Uterus (tissue), 3 donors: ENCODE measurements at regions not wholly inside any gene's neighbourhood (a gene's known extent, or its start where the extent isn't known, plus 50 kb on each side); places are given as distances from the start of the nearest gene placed in this dataset.

ENCODE experiments used
- DNase-seq, 2 donors: peaks; one replicate each; pipeline ENCODE4 v3.0.0-alpha.2; 2019 to 2020
- H3K27ac ChIP-seq, 2 donors: fragments of 200-600 bp; sonication (generic); 1 replicate in 1 of 2; 2 replicates in 1 of 2; pipeline ENCODE4 v1.5.1; 2016 to 2018
- H3K27me3 ChIP-seq, 2 donors: fragments of 200-600 bp; sonication (generic); one replicate each; pipeline ENCODE4 v1.5.1; 2018 to 2019; ENCODE audit warnings: control low read depth in 1 of 2
- H3K36me3 ChIP-seq, 2 donors: fragments of 200-600 bp; sonication (generic); one replicate each; pipeline ENCODE4 v1.5.1; 2019; ENCODE audit warnings: control low read depth in 1 of 2
- H3K4me1 ChIP-seq, 2 donors: fragments of 200-600 bp; sonication (generic); one replicate each; pipeline ENCODE4 v1.5.1; 2018 to 2019; ENCODE audit warnings: control low read depth in 1 of 2
- H3K4me3 ChIP-seq, 2 donors: fragments of 200-600 bp; sonication (generic); 1 replicate in 1 of 2; 2 replicates in 1 of 2; pipeline ENCODE4 v1.5.1; 2018 to 2019; ENCODE audit warnings: mild to moderate bottlenecking in 1 of 2
- H3K9me3 ChIP-seq, 2 donors: fragments of 200-600 bp; sonication (generic); one replicate each; pipeline ENCODE4 v1.5.1; 2019; ENCODE audit warnings: control low read depth in 1 of 2
- POLR2A ChIP-seq, 2 donors: fragments of 450-650 bp; IDR thresholded peaks; one replicate each; pipeline ENCODE4 v1.6.1; 2016; ENCODE audit warnings: antibody characterized with exemption in 2 of 2, mild to moderate bottlenecking in 1 of 2, moderate library complexity in 1 of 2
- intact Hi-C: fragments of 100-400 bp; cut with DNase I; formaldehyde crosslinking; loops from one replicate; pipeline ENCODE4 v1.15.1; 2023; ENCODE audit warnings: low total_unique reads
- TF ChIP-seq, protein P1 (sequence below), 4 experiments: fragments of 200-600 bp in 2 of 4; fragments of 450-650 bp in 2 of 4; sonication (generic) in 2 of 4; IDR thresholded peaks; one replicate each; pipeline ENCODE4 v1.5.1; 2016 to 2019; ENCODE audit warnings: antibody characterized with exemption in 4 of 4, mild to moderate bottlenecking in 2 of 4, moderate library complexity in 1 of 4
- donor health status: DM: yes; HTN: yes; CAD: no.

GRCh38 chr15:97346221-97346620 lies 614.3 kb upstream of the ARRDC4 start:
- DNase-seq: no peak
- H3K27me3 ChIP-seq: no peaks in the 10 kb centered on the region

GRCh38 chr15:97350813-97351212 lies 609.7 kb upstream of the ARRDC4 start:
- Histone ChIP-seq H3K27me3 (no peaks in the 10 kb centered on the region), H3K36me3 (no peaks in the 10 kb centered on the region), H3K27ac (no peak overlapping the region), H3K4me1 (no peaks in the 10 kb centered on the region), H3K9me3 (no peaks in the 10 kb centered on the region), H3K4me3 (no peak overlapping the region)
- TF ChIP-seq, protein P1, sequence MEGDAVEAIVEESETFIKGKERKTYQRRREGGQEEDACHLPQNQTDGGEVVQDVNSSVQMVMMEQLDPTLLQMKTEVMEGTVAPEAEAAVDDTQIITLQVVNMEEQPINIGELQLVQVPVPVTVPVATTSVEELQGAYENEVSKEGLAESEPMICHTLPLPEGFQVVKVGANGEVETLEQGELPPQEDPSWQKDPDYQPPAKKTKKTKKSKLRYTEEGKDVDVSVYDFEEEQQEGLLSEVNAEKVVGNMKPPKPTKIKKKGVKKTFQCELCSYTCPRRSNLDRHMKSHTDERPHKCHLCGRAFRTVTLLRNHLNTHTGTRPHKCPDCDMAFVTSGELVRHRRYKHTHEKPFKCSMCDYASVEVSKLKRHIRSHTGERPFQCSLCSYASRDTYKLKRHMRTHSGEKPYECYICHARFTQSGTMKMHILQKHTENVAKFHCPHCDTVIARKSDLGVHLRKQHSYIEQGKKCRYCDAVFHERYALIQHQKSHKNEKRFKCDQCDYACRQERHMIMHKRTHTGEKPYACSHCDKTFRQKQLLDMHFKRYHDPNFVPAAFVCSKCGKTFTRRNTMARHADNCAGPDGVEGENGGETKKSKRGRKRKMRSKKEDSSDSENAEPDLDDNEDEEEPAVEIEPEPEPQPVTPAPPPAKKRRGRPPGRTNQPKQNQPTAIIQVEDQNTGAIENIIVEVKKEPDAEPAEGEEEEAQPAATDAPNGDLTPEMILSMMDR (IDR thresholded peaks at IDR 0.05): no peak
- no peak for TF ChIP-seq POLR2A (IDR thresholded peaks at IDR 0.05)
- no peak for DNase-seq
- intact Hi-C loops: no loop called here

More at GRCh38 chr15:97346221-97346620, 614.3 kb upstream of the ARRDC4 start:
- no peaks in the 10 kb centered on the region for H3K9me3 ChIP-seq
- H3K27ac ChIP-seq: no peak overlapping the region
- no peaks in the 10 kb centered on the region for H3K4me1 ChIP-seq
- TF ChIP-seq POLR2A (IDR thresholded peaks at IDR 0.05): no peak
- TF ChIP-seq, protein P1 (IDR thresholded peaks at IDR 0.05): no peak
- H3K36me3 ChIP-seq: no peaks in the 10 kb centered on the region
- H3K4me3 ChIP-seq: no peak overlapping the region
- intact Hi-C loops: no loop called here

DNA sequence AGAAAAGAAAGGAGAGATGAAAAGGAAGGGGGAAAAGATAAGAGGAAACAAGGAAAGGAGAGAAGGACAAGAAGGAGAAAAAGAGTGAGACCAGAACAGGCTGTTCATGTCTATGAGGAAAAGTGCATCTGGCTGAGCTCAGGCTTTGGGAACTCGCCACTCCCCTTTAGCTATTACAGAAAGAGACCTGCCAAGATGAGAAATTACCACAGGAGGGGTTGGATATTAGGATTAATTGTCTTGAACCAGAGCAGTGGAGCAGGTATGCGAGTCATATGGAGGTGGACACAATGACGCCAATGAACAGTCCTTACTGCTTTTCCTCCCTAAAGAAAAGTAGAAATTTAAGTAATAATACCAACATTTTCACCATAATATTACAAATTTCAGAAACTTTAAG lies 577.0 kb upstream of the ARRDC4 start:
- H3K4me3 ChIP-seq: no peak overlapping the region
- no peak for DNase-seq
- H3K36me3 ChIP-seq: no peaks in the 10 kb centered on the region
- intact Hi-C loops: no loop called here
- no peaks in the 10 kb centered on the region for H3K27me3 ChIP-seq
- H3K9me3 ChIP-seq: no peaks in the 10 kb centered on the region
- TF ChIP-seq, protein P1 (IDR thresholded peaks at IDR 0.05): no peak
- TF ChIP-seq POLR2A (IDR thresholded peaks at IDR 0.05): no peak
- H3K27ac ChIP-seq: no peak overlapping the region
- no peaks in the 10 kb centered on the region for H3K4me1 ChIP-seq

DNA sequence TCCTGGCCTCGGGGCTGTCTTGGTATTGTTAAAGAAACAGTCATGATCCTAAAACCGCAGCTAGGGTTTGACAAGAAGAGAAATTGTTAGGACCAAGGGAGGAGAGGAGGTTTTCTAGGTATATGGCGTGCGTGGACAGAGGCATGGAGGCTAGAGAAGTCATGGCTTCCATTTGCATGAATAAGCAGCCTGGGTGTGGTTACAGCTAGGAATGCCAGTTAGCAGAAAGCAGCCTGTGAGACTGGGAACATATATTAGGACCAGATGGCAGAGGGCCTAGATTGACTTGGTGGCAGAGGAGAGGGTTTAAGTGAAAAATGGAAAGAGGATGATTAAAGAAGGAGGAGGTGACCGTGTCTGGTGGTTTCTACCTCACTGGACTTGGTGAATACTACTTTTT lies 573.6 kb upstream of the ARRDC4 start:
- no peaks in the 10 kb centered on the region for H3K36me3 ChIP-seq
- no peaks in the 10 kb centered on the region for H3K27me3 ChIP-seq
- TF ChIP-seq, protein P1 (IDR thresholded peaks at IDR 0.05): no peak
- no peak for TF ChIP-seq POLR2A (IDR thresholded peaks at IDR 0.05)
- no peak overlapping the region for H3K4me3 ChIP-seq
- H3K9me3 ChIP-seq: no peaks in the 10 kb centered on the region
- no peak overlapping the region for H3K27ac ChIP-seq
- no peak for DNase-seq
- intact Hi-C loops: no loop called here
- H3K4me1 ChIP-seq: no peaks in the 10 kb centered on the region

DNA sequence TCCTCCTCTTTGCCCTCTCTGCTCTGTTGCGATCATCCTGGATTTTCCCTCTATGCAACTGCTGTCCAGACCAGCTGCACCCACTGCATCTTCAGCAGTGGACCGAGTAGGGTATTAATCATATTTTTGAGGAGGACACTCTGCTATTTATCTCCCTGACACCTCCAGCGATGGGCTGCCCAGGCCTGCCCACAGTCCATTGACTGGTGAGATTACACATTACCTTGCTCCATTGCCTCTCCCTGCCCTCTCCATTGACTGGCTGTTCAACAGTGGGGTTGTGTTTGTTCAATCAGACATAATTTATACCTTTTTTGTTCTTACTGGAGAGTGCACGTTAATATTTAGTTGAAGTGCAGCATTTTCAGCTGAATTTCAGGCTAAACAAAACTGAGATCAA lies 559.3 kb upstream of the ARRDC4 start:
- Histone ChIP-seq H3K27me3 (no peaks in the 10 kb centered on the region), H3K4me1 (no peaks in the 10 kb centered on the region), H3K27ac (no peak overlapping the region), H3K4me3 (no peak overlapping the region), H3K9me3 (no peaks in the 10 kb centered on the region), H3K36me3 (no peaks in the 10 kb centered on the region)
- intact Hi-C loops: no loop called here
- TF ChIP-seq, protein P1 (IDR thresholded peaks at IDR 0.05): no peak
- no peak for TF ChIP-seq POLR2A (IDR thresholded peaks at IDR 0.05)
- no peak for DNase-seq
